Mesothelial cell of epicardium (in vitro differentiated cells): ENCODE measurements at regions not wholly inside any gene's neighbourhood (a gene's known extent, or its start where the extent isn't known, plus 50 kb on each side); places are given as distances from the start of the nearest gene placed in this dataset.

Experiments
- DNase-seq, 2 experiments: peaks; one replicate each; pipeline ENCODE4 v3.0.0; 2021; ENCODE audit warnings: low spot score in 2 of 2; ENCODE audit not compliant: unreplicated experiment in 2 of 2
- H3K27ac Mint-ChIP-seq: 2 replicates; pipeline ENCODE4 v1.8.0; 2021; ENCODE audit warnings: mixed read lengths
- H3K27me3 Mint-ChIP-seq: 2 replicates; pipeline ENCODE4 v1.8.0; 2021; ENCODE audit warnings: low read depth, mixed read lengths
- H3K36me3 Mint-ChIP-seq: 2 replicates; pipeline ENCODE4 v1.8.0; 2021; ENCODE audit warnings: mixed read lengths
- H3K4me1 Mint-ChIP-seq: 2 replicates; pipeline ENCODE4 v1.8.0; 2021; ENCODE audit warnings: mixed read lengths
- H3K4me3 Mint-ChIP-seq: 2 replicates; pipeline ENCODE4 v1.8.0; 2021; ENCODE audit warnings: mild to moderate bottlenecking, moderate library complexity, mixed read lengths
- H3K9me3 Mint-ChIP-seq: 2 replicates; pipeline ENCODE4 v1.8.0; 2021; ENCODE audit warnings: mixed read lengths
- TF ChIP-seq, protein P1 (sequence below): fragments of 200-600 bp; sonication (generic); IDR thresholded peaks from one replicate; pipeline ENCODE4 v1.5.0; 2021; ENCODE audit warnings: antibody characterized with exemption; ENCODE audit not compliant: unreplicated experiment

DNA sequence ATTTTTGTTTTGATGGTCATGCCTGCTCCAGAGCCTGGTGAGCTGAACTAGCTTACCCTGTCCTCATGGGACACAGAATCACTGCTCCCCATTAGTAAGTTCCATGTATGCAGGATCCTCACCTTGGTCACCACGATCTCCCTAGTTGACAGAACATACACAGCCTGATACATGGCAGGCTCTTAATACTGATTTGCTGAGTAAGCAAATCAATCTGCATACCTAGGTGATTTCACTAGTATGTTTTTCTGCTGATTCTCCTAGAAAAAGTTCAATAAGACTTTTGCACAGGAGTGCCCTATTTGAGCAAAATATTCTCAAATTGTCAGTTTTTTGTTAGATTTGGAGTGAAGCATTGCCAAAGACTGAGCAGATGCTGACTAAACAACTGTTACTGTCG lies 113.7 kb downstream of the ACER2 start:
- Mint-ChIP-seq H3K4me3 (no peak overlapping the region), H3K4me1 (no peaks in the 10 kb centered on the region), H3K27me3 (peaks cover 14% of the 10 kb centered on the region), H3K9me3 (no peaks in the 10 kb centered on the region), H3K36me3 (no peaks in the 10 kb centered on the region), H3K27ac (no peak overlapping the region)
- no peak for DNase-seq
- TF ChIP-seq, protein P1, sequence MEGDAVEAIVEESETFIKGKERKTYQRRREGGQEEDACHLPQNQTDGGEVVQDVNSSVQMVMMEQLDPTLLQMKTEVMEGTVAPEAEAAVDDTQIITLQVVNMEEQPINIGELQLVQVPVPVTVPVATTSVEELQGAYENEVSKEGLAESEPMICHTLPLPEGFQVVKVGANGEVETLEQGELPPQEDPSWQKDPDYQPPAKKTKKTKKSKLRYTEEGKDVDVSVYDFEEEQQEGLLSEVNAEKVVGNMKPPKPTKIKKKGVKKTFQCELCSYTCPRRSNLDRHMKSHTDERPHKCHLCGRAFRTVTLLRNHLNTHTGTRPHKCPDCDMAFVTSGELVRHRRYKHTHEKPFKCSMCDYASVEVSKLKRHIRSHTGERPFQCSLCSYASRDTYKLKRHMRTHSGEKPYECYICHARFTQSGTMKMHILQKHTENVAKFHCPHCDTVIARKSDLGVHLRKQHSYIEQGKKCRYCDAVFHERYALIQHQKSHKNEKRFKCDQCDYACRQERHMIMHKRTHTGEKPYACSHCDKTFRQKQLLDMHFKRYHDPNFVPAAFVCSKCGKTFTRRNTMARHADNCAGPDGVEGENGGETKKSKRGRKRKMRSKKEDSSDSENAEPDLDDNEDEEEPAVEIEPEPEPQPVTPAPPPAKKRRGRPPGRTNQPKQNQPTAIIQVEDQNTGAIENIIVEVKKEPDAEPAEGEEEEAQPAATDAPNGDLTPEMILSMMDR: no peak

DNA sequence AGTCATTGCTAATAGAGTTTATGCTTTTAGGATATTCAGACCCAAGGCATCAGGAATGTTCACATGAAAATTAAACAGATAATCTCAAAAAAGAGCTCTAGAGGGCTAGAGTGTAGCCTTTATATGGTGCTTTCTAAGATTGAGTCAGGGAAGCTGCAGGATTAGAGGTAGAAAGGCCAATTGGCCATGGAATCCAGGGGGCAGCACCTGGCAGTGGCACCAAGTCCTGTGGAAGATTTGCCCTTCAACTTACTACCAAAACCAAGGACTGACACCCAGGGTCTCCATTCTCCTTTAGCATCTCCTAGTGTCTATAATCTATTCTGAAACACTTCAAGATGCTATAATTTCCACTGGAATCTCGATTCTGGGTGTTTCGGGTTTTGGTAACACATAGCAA lies 112.4 kb downstream of the ACER2 start:
- H3K9me3 Mint-ChIP-seq: no peaks in the 10 kb centered on the region
- H3K27ac Mint-ChIP-seq: no peak overlapping the region
- H3K4me3 Mint-ChIP-seq: no peak overlapping the region
- DNase-seq: no peak
- H3K36me3 Mint-ChIP-seq: no peaks in the 10 kb centered on the region
- H3K4me1 Mint-ChIP-seq: no peaks in the 10 kb centered on the region
- TF ChIP-seq, protein P1: no peak
- peaks cover 14% of the 10 kb centered on the region for H3K27me3 Mint-ChIP-seq

DNA sequence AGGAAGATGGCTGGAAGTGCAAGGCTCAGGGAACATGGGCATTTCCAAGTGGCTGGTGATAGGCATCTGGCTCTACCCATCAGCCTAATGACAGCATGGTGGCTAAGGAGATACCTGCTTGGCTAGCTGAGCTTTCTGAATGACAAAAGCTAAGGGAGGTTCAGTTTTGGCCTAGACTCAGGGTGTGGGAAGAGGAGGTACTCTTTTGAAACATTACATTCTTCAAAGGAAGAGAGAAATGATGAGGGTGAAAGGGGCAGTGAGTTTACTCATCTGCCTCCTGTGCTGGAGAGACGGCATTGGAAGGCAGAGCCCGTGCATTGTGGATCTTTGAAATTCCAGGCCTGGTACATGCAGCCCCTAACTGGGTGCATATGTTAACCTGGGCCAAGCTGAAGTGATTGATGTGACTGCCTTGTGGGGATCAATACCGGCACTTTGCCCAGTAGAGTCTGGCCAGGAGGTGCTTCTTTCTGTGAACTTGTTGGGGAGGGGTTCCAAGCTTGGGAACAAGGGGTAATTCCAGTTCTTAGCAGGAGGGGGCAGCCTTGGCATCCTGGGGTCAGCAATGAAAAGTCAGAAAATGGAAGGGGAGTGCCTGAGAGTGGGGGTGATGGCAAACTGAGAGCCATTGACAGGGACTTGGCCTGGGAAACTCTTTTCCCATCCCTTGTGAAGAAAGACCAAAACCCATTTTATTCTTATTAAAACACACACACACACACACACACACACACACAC lies 108.6 kb downstream of the ACER2 start:
- no peaks in the 10 kb centered on the region for H3K36me3 Mint-ChIP-seq
- DNase-seq: no peak
- peaks cover 14% of the 10 kb centered on the region for H3K27me3 Mint-ChIP-seq
- H3K27ac Mint-ChIP-seq: no peak overlapping the region
- H3K4me1 Mint-ChIP-seq: peaks cover 4% of the 10 kb centered on the region
- no peaks in the 10 kb centered on the region for H3K9me3 Mint-ChIP-seq
- no peak overlapping the region for H3K4me3 Mint-ChIP-seq
- TF ChIP-seq, protein P1: no peak

DNA sequence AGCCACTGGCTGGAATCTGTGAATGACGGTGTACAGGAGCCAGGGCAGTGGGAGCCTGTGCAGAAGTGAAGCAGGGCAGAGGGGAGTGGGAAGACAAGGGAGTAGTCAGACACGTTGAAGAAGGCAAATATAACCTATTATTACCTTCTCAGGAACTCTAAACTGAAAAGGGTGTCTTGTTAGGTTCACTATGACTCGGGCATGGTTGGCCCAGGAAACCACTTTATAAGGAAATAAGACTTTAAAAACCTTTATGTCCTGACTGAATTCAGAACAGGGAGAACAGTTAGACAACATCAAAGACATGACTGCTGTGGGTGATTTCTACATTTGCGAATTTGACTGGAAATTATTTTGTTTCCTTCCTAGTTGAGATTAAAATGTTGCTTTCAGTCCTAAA lies 107.5 kb downstream of the ACER2 start:
- DNase-seq: no peak
- Mint-ChIP-seq H3K4me1 (peaks cover 4% of the 10 kb centered on the region), H3K27ac (no peak overlapping the region)

DNA sequence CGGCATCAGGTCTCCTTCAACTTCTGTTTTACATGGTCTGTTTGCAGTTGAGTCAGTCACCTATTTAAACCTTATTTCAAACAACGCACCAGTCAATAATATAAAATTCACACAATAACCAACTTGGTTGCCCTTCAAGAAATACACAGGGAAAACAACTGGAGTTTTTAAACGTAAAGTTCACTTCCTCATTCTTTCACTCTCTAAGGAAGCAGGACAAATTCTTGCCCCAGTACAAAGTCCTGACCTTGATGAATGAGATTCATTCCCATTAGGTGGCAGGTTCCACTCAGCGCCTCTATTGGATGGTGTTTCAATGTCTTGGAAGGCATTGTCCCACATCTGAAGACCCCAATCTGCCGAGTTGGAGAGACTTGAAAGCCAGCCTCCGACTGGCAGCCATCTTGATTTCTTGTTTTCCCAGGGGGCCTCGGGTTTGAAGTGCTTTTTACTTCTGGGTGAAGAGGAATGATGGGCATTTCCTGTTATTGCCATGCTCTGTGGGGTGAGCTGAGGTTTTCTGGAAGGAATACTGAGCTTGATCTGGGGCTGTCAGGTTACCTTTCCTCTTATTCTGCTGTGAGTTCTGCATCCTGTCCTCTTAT lies 105.0 kb downstream of the ACER2 start:
- no peak for DNase-seq
- peaks cover 4% of the 10 kb centered on the region for H3K4me1 Mint-ChIP-seq
- TF ChIP-seq, protein P1: no peak
- H3K27ac Mint-ChIP-seq: no peak overlapping the region
- no peak overlapping the region for H3K4me3 Mint-ChIP-seq
- no peaks in the 10 kb centered on the region for H3K36me3 Mint-ChIP-seq
- no peaks in the 10 kb centered on the region for H3K9me3 Mint-ChIP-seq
- peaks cover 5% of the 10 kb centered on the region for H3K27me3 Mint-ChIP-seq

More for the DNA sequence above, 107.5 kb downstream of the ACER2 start:
- Mint-ChIP-seq H3K27me3 (peaks cover 11% of the 10 kb centered on the region), H3K9me3 (no peaks in the 10 kb centered on the region), H3K36me3 (no peaks in the 10 kb centered on the region), H3K4me3 (no peak overlapping the region)
- TF ChIP-seq, protein P1: no peak
